Mammary epithelial cell (primary cell): ENCODE measurements at regions not wholly inside any gene's neighbourhood (a gene's known extent, or its start where the extent isn't known, plus 50 kb on each side); places are given as distances from the start of the nearest gene placed in this dataset.
"Not testable (repeated sequence)": the region's sequence is repeated elsewhere in the genome, so short reads cannot be mapped to it uniquely, and the experiment has no call there.

ENCODE experiments used
- CTCF ChIP-seq, 2 donors: IDR thresholded peaks in 1 of 2; conservative IDR thresholded peaks in 1 of 2; 2 replicates each; pipeline ENCODE4 v1.5.1; 2011 to 2012; ENCODE audit warnings: inconsistent platforms in 2 of 2, low read length in 2 of 2, mild to moderate bottlenecking in 2 of 2, control low read depth in 1 of 2, low read depth in 1 of 2; ENCODE audit not compliant: insufficient read depth in 1 of 2; ENCODE audit errors: extremely low read depth in 1 of 2
- EZH2 ChIP-seq: IDR thresholded peaks from 2 replicates; pipeline ENCODE4 v1.6.1; 2012; ENCODE audit warnings: low read length, inconsistent platforms, borderline replicate concordance

DNA sequence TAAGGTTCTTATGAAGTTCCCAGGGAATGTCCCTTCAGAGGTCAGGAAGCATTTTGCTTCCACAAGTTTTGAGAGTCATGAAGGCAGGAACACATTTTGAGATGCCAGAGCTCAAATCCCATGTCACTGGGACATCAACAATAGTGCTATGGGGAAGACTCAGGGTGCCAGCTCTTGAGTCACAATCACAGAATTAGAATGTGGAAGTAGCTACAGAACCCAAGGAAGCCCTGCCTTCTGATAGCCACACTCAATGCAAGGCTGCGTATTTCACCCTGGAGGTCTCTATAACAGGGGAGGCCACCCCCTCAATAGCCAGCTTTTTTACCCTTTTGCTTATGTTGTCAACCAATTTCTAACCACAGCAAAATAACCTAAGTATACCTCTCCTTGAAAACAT lies 145.6 kb downstream of the FAM72C start:
- not testable (repeated sequence) for TF ChIP-seq CTCF (conservative IDR thresholded peaks at IDR 0.05 in 1 of 2, IDR thresholded peaks at IDR 0.05 in 1 of 2; ENCODE audit: extremely low read depth in 1 of 2, insufficient read depth in 1 of 2, low read depth in 1 of 2, low read length in 2 of 2); EZH2
